GM12878 (cell line): ENCODE measurements at regions not wholly inside any gene's neighbourhood (a gene's known extent, or its start where the extent isn't known, plus 50 kb on each side); places are given as distances from the start of the nearest gene placed in this dataset.

ENCODE experiments used
- ATAC-seq: fragments of 200-7000 bp; cut with Tn5 transposase; 3 replicates; pipeline ENCODE4 v1.9.1; 2020; ENCODE audit warnings: mild to moderate bottlenecking, moderate library complexity
- BruUV-seq: library from RNA; stranded (reverse); fragments of 400-500 nt; replicated peaks from 2 replicates; lab custom pipeline; 2021; lab: Mats Ljungman, UMichigan
- CTCF ChIA-PET: fragments of 300-600 bp; sonication (Branson Sonifier 250); formaldehyde crosslinking; extraction: SDS; loops from one replicate; lab custom pipeline; 2021; ENCODE audit warnings: inconsistent platforms; lab: Yijun Ruan, JAX
- POLR2A ChIA-PET: fragments of 350-600 bp; formaldehyde crosslinking; extraction: SDS; loops from one replicate; lab custom pipeline; 2021; ENCODE audit warnings: inconsistent platforms; lab: Charles Lee
- RAD21 ChIA-PET: fragments of 300-600 bp; sonication (Branson Sonifier 250); formaldehyde crosslinking; loops from one replicate; lab custom pipeline; 2023; ENCODE audit warnings: antibody characterized with exemption; ENCODE audit not compliant: unreplicated experiment; lab: Charles Lee
- SMC1A ChIA-PET: fragments of 300-600 bp; sonication (Branson Sonifier 250); formaldehyde crosslinking; loops from one replicate; lab custom pipeline; 2023; ENCODE audit not compliant: unreplicated experiment, uncharacterized antibody; lab: Charles Lee
- DNase-seq: peaks from one replicate; pipeline ENCODE4 v3.0.0-alpha.2; 2011; ENCODE audit warnings: low read depth, low spot score
- FAIRE-seq: peaks from 3 replicates; lab custom pipeline; 2011; peaks lifted over from hg19 to GRCh38; lab: Jason Lieb, UNC
- H2AFZ ChIP-seq: 2 replicates; pipeline ENCODE4 v1.6.0; 2011; ENCODE audit warnings: low read depth, low read length, control low read depth; ENCODE audit not compliant: control insufficient read depth
- H3K27ac ChIP-seq: 2 replicates; pipeline ENCODE4 v1.5.1; 2011; ENCODE audit warnings: control low read depth; ENCODE audit not compliant: control insufficient read depth, insufficient read depth
- H3K27me3 ChIP-seq, 2 experiments: replicated peaks in 1 of 2; 2 replicates each; pipeline versions ENCODE4 v1.6.0 to v1.6.1; 2011; ENCODE audit warnings: low read length in 1 of 2; ENCODE audit not compliant: control insufficient read depth in 2 of 2, insufficient read depth in 2 of 2
- H3K36me3 ChIP-seq, 2 experiments: 2 replicates each; pipeline ENCODE4 v1.5.1; 2011; ENCODE audit warnings: low read length in 1 of 2; ENCODE audit not compliant: control insufficient read depth in 2 of 2, insufficient read depth in 2 of 2
- H3K4me1 ChIP-seq: 2 replicates; pipeline ENCODE4 v1.6.1; 2011; ENCODE audit warnings: mild to moderate bottlenecking, low read length, moderate library complexity, mixed read lengths; ENCODE audit not compliant: control insufficient read depth, insufficient read depth
- H3K4me2 ChIP-seq: 2 replicates; pipeline ENCODE4 v1.6.0; 2011; ENCODE audit warnings: control low read depth; ENCODE audit not compliant: control insufficient read depth, insufficient read depth
- H3K4me3 ChIP-seq: fragments of 200-600 bp; sonication (generic); 2 replicates; pipeline ENCODE4 v1.5.1; 2016
- H3K79me2 ChIP-seq: 2 replicates; pipeline ENCODE4 v1.6.0; 2011; ENCODE audit warnings: low read length; ENCODE audit not compliant: control insufficient read depth, insufficient read depth
- H3K9ac ChIP-seq: 2 replicates; pipeline ENCODE4 v1.8.0; 2011; ENCODE audit warnings: low read length, control low read depth, mixed read lengths; ENCODE audit not compliant: control insufficient read depth, insufficient read depth
- H3K9me3 ChIP-seq: replicated peaks from 3 replicates; pipeline ENCODE4 v1.5.1; 2011; ENCODE audit warnings: mild to moderate bottlenecking, low read length; ENCODE audit not compliant: control insufficient read depth, insufficient read depth
- H4K20me1 ChIP-seq: 2 replicates; pipeline ENCODE4 v1.6.0; 2011; ENCODE audit not compliant: control insufficient read depth, insufficient read depth
- ATF7 ChIP-seq: fragments of 450-650 bp; IDR thresholded peaks from 2 replicates; pipeline ENCODE4 v1.6.1; 2016; ENCODE audit warnings: low read depth, mild to moderate bottlenecking
- BMI1 ChIP-seq: fragments of 450-650 bp; IDR thresholded peaks from 2 replicates; pipeline ENCODE4 v1.6.1; 2016; ENCODE audit warnings: mild to moderate bottlenecking, moderate library complexity, borderline replicate concordance
- CHD4 ChIP-seq: fragments of 200-600 bp; sonication (generic); IDR thresholded peaks from 2 replicates; pipeline ENCODE4 v1.6.1; 2016; ENCODE audit warnings: mild to moderate bottlenecking
- CUX1 ChIP-seq: IDR thresholded peaks from 2 replicates; pipeline ENCODE4 v1.6.1; 2012; ENCODE audit warnings: improper control_type of control experiment, low read depth, low read length; ENCODE audit not compliant: insufficient replicate concordance
- IKZF1 ChIP-seq: fragments of 450-650 bp; conservative IDR thresholded peaks from 2 replicates; pipeline ENCODE4 v1.6.1; 2017; ENCODE audit warnings: antibody characterized with exemption, mild to moderate bottlenecking
- NBN ChIP-seq: fragments of 450-650 bp; IDR thresholded peaks from 2 replicates; pipeline ENCODE4 v1.6.1; 2016
- NRF1 ChIP-seq: conservative IDR thresholded peaks from 2 replicates; pipeline ENCODE4 v1.6.1; 2011; ENCODE audit warnings: mild to moderate bottlenecking, low read depth, low read length, improper control_type of control experiment
- POU2F2 ChIP-seq: IDR thresholded peaks from 3 replicates; pipeline ENCODE4 v1.6.1; 2011; ENCODE audit warnings: low read depth, mild to moderate bottlenecking, low read length, borderline replicate concordance
- SIN3A ChIP-seq: IDR thresholded peaks from 2 replicates; pipeline ENCODE4 v1.6.1; 2012; ENCODE audit warnings: low read depth, low read length, improper control_type of control experiment
- SMAD1 ChIP-seq: fragments of 450-650 bp; IDR thresholded peaks from 2 replicates; pipeline ENCODE4 v1.6.1; 2018; ENCODE audit warnings: mild to moderate bottlenecking, low read depth; ENCODE audit not compliant: partially characterized antibody
- STAT1 ChIP-seq: fragments of 450-650 bp; conservative IDR thresholded peaks from 2 replicates; pipeline ENCODE4 v1.6.1; 2014; ENCODE audit warnings: antibody characterized with exemption, mild to moderate bottlenecking
- YBX1 ChIP-seq: fragments of 450-650 bp; IDR thresholded peaks from 2 replicates; pipeline ENCODE4 v1.6.1; 2016; ENCODE audit warnings: antibody characterized with exemption
- ZBTB11 ChIP-seq: fragments of 450-650 bp; formaldehyde crosslinking; IDR thresholded peaks from 2 replicates; pipeline ENCODE4 v1.5.0; 2022; ENCODE audit warnings: mild to moderate bottlenecking, missing genetic modification characterization
- ZNF622 ChIP-seq: fragments of 450-650 bp; IDR thresholded peaks from 2 replicates; pipeline ENCODE4 v1.6.1; 2017; ENCODE audit warnings: mild to moderate bottlenecking, inconsistent platforms
- ZSCAN29 ChIP-seq: fragments of 450-650 bp; IDR thresholded peaks from 2 replicates; pipeline ENCODE4 v1.6.1; 2017; ENCODE audit warnings: mild to moderate bottlenecking, moderate library complexity
- WGBS: methylation state at CpG from one replicate; pipeline ENCODE4 v1.1.6; 2016; ENCODE audit warnings: low lambda C conversion rate; ENCODE audit not compliant: insufficient replicate concordance, insufficient coverage; ENCODE audit errors: missing lambda C conversion rate; 5-methylcytosine and 5-hydroxymethylcytosine counted together
- in situ Hi-C: fragments of 300-500 bp; cut with MboI; formaldehyde crosslinking; loops from 9 replicates; pipeline ENCODE4 v1.14.3; 2018; ENCODE audit warnings: mixed read lengths
- intact Hi-C: fragments of 100-400 bp; cut with micrococcal nuclease; formaldehyde crosslinking; loops from one replicate; pipeline ENCODE4 v1.14.2; 2022; ENCODE audit not compliant: unreplicated experiment

DNA sequence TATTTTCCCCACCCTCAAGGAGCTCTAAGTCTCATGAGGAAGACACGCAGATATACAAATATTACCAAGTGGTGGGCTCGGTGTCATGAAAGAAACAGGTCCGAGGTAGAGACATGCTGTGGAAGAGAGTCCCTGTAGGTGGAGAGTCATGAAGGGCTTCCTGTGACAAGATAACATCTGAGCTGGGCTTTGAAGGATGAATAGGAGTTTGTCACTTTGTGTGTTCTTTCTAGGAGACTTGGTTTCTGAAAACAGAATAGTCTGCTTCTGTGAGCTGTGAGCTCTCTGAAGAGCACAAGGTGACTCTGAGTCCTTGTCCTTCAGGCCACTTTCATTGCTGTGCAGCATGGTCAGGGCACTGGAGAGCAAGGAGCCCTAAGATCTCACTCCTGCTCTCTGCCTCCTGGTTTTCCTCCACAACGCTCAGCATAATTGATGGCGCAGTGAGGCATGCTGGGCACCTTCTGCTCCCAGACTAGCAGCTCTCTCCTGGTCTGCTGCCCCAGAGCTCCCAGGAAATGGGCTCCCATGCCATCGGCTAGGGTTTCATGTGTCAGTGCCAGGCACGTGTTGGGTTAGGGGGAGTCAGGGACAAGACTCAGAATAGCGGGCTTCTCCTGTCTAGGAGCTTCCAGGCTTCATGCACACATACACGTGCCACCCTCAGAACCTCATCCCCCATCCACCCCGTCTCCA is 209.9 kb upstream of the CSF3R start:
- DNase-seq (no peak), ATAC-seq (no peak), FAIRE-seq (no peak)
- 22% methylated on average over 10 of the region's 10 CpGs for WGBS
- POLR2A ChIA-PET = no interaction called here
- Histone ChIP-seq H3K9me3 (no peaks in the 10 kb centered on the region), H3K4me2 (no peak overlapping the region), H3K79me2 (no peaks in the 10 kb centered on the region), H3K4me1 (no peaks in the 10 kb centered on the region), H3K9ac (no peak overlapping the region), H3K4me3 (no peak overlapping the region), H3K36me3 (no peaks in the 10 kb centered on the region), H2AFZ (no peak overlapping the region), H3K27ac (no peak overlapping the region), H4K20me1 (no peaks in the 10 kb centered on the region), H3K27me3 (peaks cover 3% of the 10 kb centered on the region in 2 experiments; a peak in 3 of 4 replicates)
- SMC1A ChIA-PET = no interaction called here
- intact Hi-C loops = no loop called here
- CTCF ChIA-PET = no interaction called here
- RAD21 ChIA-PET = no interaction called here
- in situ Hi-C loops = no loop called here
- no peak for TF ChIP-seq IKZF1
- no peak for TF ChIP-seq CHD4
- no peak for TF ChIP-seq ZBTB11
- no peak for TF ChIP-seq YBX1
- no peak for TF ChIP-seq SMAD1
- TF ChIP-seq BMI1 = no peak
- no peak for TF ChIP-seq NBN
- no peak for TF ChIP-seq ATF7
- TF ChIP-seq NRF1 = no peak
- TF ChIP-seq CUX1 = no peak
- TF ChIP-seq ZNF622 = no peak
- no peak for TF ChIP-seq SIN3A
- no peak for TF ChIP-seq STAT1
- TF ChIP-seq ZSCAN29 = no peak
- TF ChIP-seq POU2F2 = no peak
- no TSS peak for BruUV-seq
